ENCODE measurements at regions not wholly inside any gene's neighbourhood (a gene's known extent, or its start where the extent isn't known, plus 50 kb on each side); places are given as distances from the start of the nearest gene placed in this dataset.

DNA sequence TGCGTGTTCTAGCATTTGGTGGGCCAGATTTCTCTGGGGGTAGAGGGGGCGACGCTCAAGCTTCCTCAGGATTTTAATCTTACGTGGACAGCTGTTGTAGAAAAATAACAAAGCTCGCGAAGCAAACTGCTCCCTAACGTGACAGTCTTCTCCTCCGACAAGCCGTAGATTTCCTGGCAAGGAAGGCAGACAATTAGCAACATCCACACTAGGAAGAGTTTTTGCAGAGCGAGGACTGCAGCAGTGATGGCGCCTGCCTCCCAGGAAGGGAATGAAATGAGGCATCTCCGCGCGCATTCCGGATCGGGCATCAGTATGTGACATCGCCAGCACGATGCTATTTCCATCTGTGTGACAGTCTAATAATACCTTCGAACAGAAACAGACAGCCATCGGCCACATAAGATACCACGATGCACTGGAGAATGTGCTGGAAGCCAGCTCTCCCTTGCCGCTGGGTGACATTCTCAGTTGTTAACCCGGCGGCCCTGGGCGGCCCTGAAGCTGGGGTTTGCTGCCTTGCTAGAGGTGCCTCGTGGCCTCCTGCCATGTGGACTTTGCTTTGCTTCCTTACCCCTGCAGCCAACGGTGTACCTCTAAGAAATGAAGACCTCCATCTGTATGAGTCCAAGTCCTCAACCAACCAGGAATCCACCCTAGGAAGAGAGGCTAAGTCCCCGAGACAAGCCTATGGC lies 101.8 kb upstream of the AGAP1 start:
- TF ChIP-seq ELF4 (IDR thresholded peaks at IDR 0.05), result no peak
- TF ChIP-seq BHLHE40 (IDR thresholded peaks at IDR 0.05; ENCODE audit: borderline replicate concordance), result no peak
- TF ChIP-seq ARNT (IDR thresholded peaks at IDR 0.05), result no peak
- no peak for TF ChIP-seq NFRKB (IDR thresholded peaks at IDR 0.05)
- no peak for TF ChIP-seq SP1 (IDR thresholded peaks at IDR 0.05)
- TF ChIP-seq SUZ12 (IDR thresholded peaks at IDR 0.05), result no peak
- TF ChIP-seq FOXM1 (IDR thresholded peaks at IDR 0.05; ENCODE audit: borderline replicate concordance), result no peak
- no peak for TF ChIP-seq L3MBTL2 (conservative IDR thresholded peaks at IDR 0.05)
- TF ChIP-seq, protein P1, sequence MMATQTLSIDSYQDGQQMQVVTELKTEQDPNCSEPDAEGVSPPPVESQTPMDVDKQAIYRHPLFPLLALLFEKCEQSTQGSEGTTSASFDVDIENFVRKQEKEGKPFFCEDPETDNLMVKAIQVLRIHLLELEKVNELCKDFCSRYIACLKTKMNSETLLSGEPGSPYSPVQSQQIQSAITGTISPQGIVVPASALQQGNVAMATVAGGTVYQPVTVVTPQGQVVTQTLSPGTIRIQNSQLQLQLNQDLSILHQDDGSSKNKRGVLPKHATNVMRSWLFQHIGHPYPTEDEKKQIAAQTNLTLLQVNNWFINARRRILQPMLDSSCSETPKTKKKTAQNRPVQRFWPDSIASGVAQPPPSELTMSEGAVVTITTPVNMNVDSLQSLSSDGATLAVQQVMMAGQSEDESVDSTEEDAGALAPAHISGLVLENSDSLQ (IDR thresholded peaks at IDR 0.05), result no peak
- no peak for TF ChIP-seq FOXK2 (IDR thresholded peaks at IDR 0.05)
- no peak for TF ChIP-seq CTBP1 (IDR thresholded peaks at IDR 0.05; ENCODE audit: borderline replicate concordance)
- no peak for TF ChIP-seq TARDBP (IDR thresholded peaks at IDR 0.05)
- TF ChIP-seq LEF1 (IDR thresholded peaks at IDR 0.05; ENCODE audit: borderline replicate concordance), result no peak
- TF ChIP-seq ZNF384 (IDR thresholded peaks at IDR 0.05), result no peak
- no peak for TF ChIP-seq FOXA1 (IDR thresholded peaks at IDR 0.05)
- TF ChIP-seq HDGF (IDR thresholded peaks at IDR 0.05; ENCODE audit: borderline replicate concordance), result no peak
- ChIA-PET CTCF (no interaction called here), POLR2A (no interaction called here)
- no peak for DNase-seq (ENCODE audit: extremely low spot score)

DNA sequence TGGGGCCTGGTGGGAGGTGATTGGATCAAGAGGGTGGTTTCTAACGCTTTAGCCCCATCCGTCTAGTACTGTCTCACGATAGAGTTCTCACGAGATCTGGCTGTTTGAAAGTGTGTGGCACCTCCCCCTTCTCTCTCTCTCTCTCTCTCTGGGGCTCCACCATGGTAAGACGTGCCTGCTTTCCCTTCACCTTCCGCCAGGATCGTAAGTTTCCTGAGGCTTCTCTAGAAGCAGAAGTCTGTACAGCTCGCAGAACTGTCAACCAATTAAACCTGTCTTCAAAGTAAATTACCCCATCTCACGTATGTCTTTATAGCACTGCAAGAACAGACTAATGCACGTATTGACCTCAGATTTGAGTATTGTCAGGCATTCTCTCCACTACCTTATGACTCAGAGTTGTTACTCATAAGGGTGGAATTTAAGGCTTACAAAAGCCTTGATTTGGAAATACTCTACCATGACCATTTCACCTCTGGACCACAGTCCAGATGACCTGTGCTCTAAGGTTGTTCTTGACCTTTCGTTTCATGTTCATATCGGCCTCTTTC lies 99.5 kb upstream of the AGAP1 start:
- CTCF ChIA-PET, result no interaction called here

DNA sequence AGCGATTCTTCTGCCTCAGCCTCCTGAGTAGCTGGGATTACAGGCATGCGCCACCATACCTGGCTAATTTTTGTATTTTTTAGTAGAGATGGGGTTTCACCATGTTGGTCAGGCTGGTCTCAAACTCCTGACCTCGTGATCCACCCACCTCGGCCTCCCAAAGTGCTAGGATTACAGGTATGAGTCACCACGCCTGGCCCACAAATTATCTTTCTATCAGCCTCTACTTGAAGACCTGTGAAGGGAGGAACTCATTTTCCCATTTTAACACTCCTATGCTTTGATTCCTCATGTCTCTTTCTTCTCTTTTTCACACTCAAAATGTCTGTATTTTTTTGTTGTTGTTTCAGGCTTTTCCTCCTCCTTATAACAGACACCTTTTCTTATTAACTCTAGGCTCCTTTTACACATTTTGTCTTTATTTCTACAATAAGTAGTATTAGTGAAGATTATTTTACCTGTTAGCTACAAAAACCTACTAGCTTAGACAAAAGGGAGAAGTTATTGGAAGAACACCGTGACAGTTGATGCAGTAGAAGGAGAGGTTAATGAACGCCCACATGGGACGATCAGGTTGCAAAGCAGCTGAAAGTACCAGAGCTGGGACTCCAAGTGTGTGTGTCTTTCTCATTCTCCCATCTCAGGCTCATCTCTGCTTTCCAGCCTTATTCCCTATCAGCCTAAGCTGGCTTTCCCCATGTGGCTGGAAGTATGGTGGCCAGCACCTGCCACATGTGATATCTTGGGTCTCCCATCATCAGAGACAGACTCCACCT lies 97.6 kb upstream of the AGAP1 start:
- ChIA-PET POLR2A (no interaction called here), CTCF (no interaction called here)
- no peak for TF ChIP-seq FOXM1 (IDR thresholded peaks at IDR 0.05; ENCODE audit: borderline replicate concordance)
- no peak for TF ChIP-seq HDGF (IDR thresholded peaks at IDR 0.05; ENCODE audit: borderline replicate concordance)
- TF ChIP-seq L3MBTL2 (conservative IDR thresholded peaks at IDR 0.05), result no peak
- no peak for TF ChIP-seq FOXK2 (IDR thresholded peaks at IDR 0.05)
- TF ChIP-seq FOXA1 (IDR thresholded peaks at IDR 0.05), result no peak
- TF ChIP-seq BHLHE40 (IDR thresholded peaks at IDR 0.05; ENCODE audit: borderline replicate concordance), result no peak
- no peak for TF ChIP-seq LEF1 (IDR thresholded peaks at IDR 0.05; ENCODE audit: borderline replicate concordance)
- DNase-seq (ENCODE audit: extremely low spot score), result no peak

More for the DNA sequence above, 99.5 kb upstream of the AGAP1 start:
- POLR2A ChIA-PET, result no interaction called here
- DNase-seq (ENCODE audit: extremely low spot score), result no peak
- TF ChIP-seq BHLHE40 (IDR thresholded peaks at IDR 0.05; ENCODE audit: borderline replicate concordance) (no peak), FOXM1 (IDR thresholded peaks at IDR 0.05; ENCODE audit: borderline replicate concordance) (no peak), ARNT (IDR thresholded peaks at IDR 0.05) (no peak), ELF4 (IDR thresholded peaks at IDR 0.05) (no peak), SUZ12 (IDR thresholded peaks at IDR 0.05) (no peak), NFRKB (IDR thresholded peaks at IDR 0.05) (no peak), CTBP1 (IDR thresholded peaks at IDR 0.05; ENCODE audit: borderline replicate concordance) (no peak), SP1 (IDR thresholded peaks at IDR 0.05) (no peak), FOXA1 (IDR thresholded peaks at IDR 0.05) (no peak), ZNF384 (IDR thresholded peaks at IDR 0.05) (no peak)
- TF ChIP-seq, protein P1 (IDR thresholded peaks at IDR 0.05), result no peak

DNA sequence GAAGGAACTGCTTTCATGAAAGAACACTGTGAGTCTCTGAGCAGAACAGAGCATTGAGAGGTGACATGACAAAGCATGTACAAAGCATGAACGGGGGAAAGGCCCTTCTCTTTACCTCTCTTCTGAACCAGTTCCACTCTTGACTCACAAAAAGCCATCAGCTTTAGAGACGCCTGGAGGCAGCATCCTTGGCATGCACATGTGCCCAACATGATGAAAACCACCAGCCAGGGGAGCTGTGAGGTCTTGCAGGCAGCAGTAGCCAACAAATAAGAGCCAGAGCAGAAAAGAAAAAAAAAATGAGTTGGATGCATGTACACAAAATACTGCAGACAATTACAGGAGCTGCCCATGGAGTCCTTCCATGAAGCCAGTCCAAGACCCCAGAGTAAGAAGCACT lies 95.5 kb upstream of the AGAP1 start:
- CTCF ChIA-PET, result no interaction called here
- POLR2A ChIA-PET, result no interaction called here
- no peak for DNase-seq (ENCODE audit: extremely low spot score)
- TF ChIP-seq FOXA1 (IDR thresholded peaks at IDR 0.05) (no peak), ARNT (IDR thresholded peaks at IDR 0.05) (no peak)

DNA sequence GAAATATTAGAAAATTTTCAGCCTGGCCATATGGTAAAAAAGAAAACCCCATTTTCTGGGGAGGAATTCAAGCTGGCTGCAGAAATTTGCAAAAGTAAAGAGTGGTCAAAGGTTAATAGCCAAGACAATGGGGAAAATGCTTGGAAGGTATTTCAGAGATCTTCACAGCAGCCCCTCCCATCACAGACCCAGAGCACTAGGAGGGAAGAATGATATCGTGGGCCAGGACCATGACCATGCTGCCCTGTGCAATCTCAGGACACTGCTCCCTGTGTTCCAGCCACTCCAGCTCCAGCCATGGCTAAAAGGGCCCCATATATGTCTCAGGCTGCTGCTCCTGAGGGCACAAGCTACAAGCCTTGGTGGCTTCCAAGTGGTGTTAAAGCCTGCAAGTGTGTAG lies 93.9 kb upstream of the AGAP1 start:
- ChIA-PET CTCF (no interaction called here), POLR2A (no interaction called here)
- TF ChIP-seq FOXK2 (IDR thresholded peaks at IDR 0.05) (no peak), SP1 (IDR thresholded peaks at IDR 0.05) (no peak), SUZ12 (IDR thresholded peaks at IDR 0.05) (no peak), BHLHE40 (IDR thresholded peaks at IDR 0.05; ENCODE audit: borderline replicate concordance) (no peak), ZNF384 (IDR thresholded peaks at IDR 0.05) (no peak), ELF4 (IDR thresholded peaks at IDR 0.05) (no peak), NFRKB (IDR thresholded peaks at IDR 0.05) (no peak), HDGF (IDR thresholded peaks at IDR 0.05; ENCODE audit: borderline replicate concordance) (no peak), FOXM1 (IDR thresholded peaks at IDR 0.05; ENCODE audit: borderline replicate concordance) (no peak), L3MBTL2 (conservative IDR thresholded peaks at IDR 0.05) (no peak), LEF1 (IDR thresholded peaks at IDR 0.05; ENCODE audit: borderline replicate concordance) (no peak), ARNT (IDR thresholded peaks at IDR 0.05) (no peak), FOXA1 (IDR thresholded peaks at IDR 0.05) (no peak), TARDBP (IDR thresholded peaks at IDR 0.05) (no peak), CTBP1 (IDR thresholded peaks at IDR 0.05; ENCODE audit: borderline replicate concordance) (no peak)
- TF ChIP-seq, protein P1 (IDR thresholded peaks at IDR 0.05), result no peak
- DNase-seq (ENCODE audit: extremely low spot score), result no peak

DNA sequence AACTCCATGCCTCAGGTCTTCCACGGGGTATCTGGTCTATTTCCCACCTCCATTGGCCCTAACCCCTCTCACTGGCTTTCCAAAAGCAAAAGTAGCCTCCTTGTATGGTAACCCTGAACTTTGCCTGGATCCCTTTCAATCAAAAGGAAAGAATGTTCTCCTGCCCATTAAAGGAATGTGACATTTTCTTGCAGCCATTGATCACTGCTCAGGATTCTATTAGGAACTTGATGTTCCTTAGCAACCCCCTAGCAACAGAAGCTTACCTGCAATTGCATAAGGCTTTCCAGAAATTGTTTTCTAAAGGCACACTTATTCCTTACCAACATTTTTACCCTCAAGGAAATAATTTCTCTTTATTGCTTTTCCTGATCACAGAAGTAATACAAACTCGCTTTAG lies 91.4 kb upstream of the AGAP1 start:
- TF ChIP-seq, protein P1 (IDR thresholded peaks at IDR 0.05), result no peak
- TF ChIP-seq SP1 (IDR thresholded peaks at IDR 0.05) (no peak), FOXA1 (IDR thresholded peaks at IDR 0.05) (no peak), ELF4 (IDR thresholded peaks at IDR 0.05) (no peak), ZNF384 (IDR thresholded peaks at IDR 0.05) (no peak), FOXK2 (IDR thresholded peaks at IDR 0.05) (no peak), CTBP1 (IDR thresholded peaks at IDR 0.05; ENCODE audit: borderline replicate concordance) (no peak), TARDBP (IDR thresholded peaks at IDR 0.05) (no peak), LEF1 (IDR thresholded peaks at IDR 0.05; ENCODE audit: borderline replicate concordance) (no peak), NFRKB (IDR thresholded peaks at IDR 0.05) (no peak), SUZ12 (IDR thresholded peaks at IDR 0.05) (no peak), HDGF (IDR thresholded peaks at IDR 0.05; ENCODE audit: borderline replicate concordance) (no peak), BHLHE40 (IDR thresholded peaks at IDR 0.05; ENCODE audit: borderline replicate concordance) (no peak), ARNT (IDR thresholded peaks at IDR 0.05) (no peak), FOXM1 (IDR thresholded peaks at IDR 0.05; ENCODE audit: borderline replicate concordance) (no peak), L3MBTL2 (conservative IDR thresholded peaks at IDR 0.05) (no peak)
- no peak for DNase-seq (ENCODE audit: extremely low spot score)
- ChIA-PET CTCF (no interaction called here), POLR2A (no interaction called here)

Data from HEK293T (cell line).